ENCODE measurements at regions not wholly inside any gene's neighbourhood (a gene's known extent, or its start where the extent isn't known, plus 50 kb on each side); places are given as distances from the start of the nearest gene placed in this dataset.

GRCh38 chr15:39357480-39358268, 223.2 kb upstream of the THBS1 start:
- no peak overlapping the region for H3K27ac Mint-ChIP-seq

GRCh38 chr15:39358441-39359041, 222.3 kb upstream of the THBS1 start:
- H3K36me3 Mint-ChIP-seq (ENCODE audit: low read depth): no peaks in the 10 kb centered on the region
- no peaks in the 10 kb centered on the region for H3K9me3 Mint-ChIP-seq
- H3K4me3 Mint-ChIP-seq: no peak overlapping the region
- no peak overlapping the region for H3K27ac Mint-ChIP-seq
- peaks cover 12% of the 10 kb centered on the region for H3K27me3 Mint-ChIP-seq (ENCODE audit: low read depth)
- H3K4me1 Mint-ChIP-seq (ENCODE audit: low read depth): no peaks in the 10 kb centered on the region

More at GRCh38 chr15:39357480-39358268, 223.2 kb upstream of the THBS1 start:
- Mint-ChIP-seq H3K27me3 (ENCODE audit: low read depth) (peaks cover 12% of the 10 kb centered on the region), H3K36me3 (ENCODE audit: low read depth) (no peaks in the 10 kb centered on the region), H3K4me3 (no peak overlapping the region), H3K4me1 (ENCODE audit: low read depth) (no peaks in the 10 kb centered on the region), H3K9me3 (no peaks in the 10 kb centered on the region)

GRCh38 chr15:39359771-39360170, 221.1 kb upstream of the THBS1 start:
- Mint-ChIP-seq H3K9me3 (no peaks in the 10 kb centered on the region), H3K27ac (no peak overlapping the region), H3K27me3 (ENCODE audit: low read depth) (peaks cover 12% of the 10 kb centered on the region), H3K4me3 (no peak overlapping the region), H3K4me1 (ENCODE audit: low read depth) (no peaks in the 10 kb centered on the region), H3K36me3 (ENCODE audit: low read depth) (no peaks in the 10 kb centered on the region)

- Mint-ChIP-seq H3K36me3 (ENCODE audit: low read depth) (no peaks in the 10 kb centered on the region), H3K27ac (no peak overlapping the region), H3K27me3 (ENCODE audit: low read depth) (peaks cover 12% of the 10 kb centered on the region), H3K9me3 (no peaks in the 10 kb centered on the region), H3K4me3 (no peak overlapping the region), H3K4me1 (ENCODE audit: low read depth) (no peaks in the 10 kb centered on the region)
Measured at GRCh38 chr15:39360452-39360851, 220.4 kb upstream of the THBS1 start.

- no peaks in the 10 kb centered on the region for H3K4me1 Mint-ChIP-seq (ENCODE audit: low read depth)
- no peak overlapping the region for H3K27ac Mint-ChIP-seq
- H3K27me3 Mint-ChIP-seq (ENCODE audit: low read depth): peaks cover 13% of the 10 kb centered on the region
- no peaks in the 10 kb centered on the region for H3K9me3 Mint-ChIP-seq
- no peak overlapping the region for H3K4me3 Mint-ChIP-seq
- no peaks in the 10 kb centered on the region for H3K36me3 Mint-ChIP-seq (ENCODE audit: low read depth)
Measured at GRCh38 chr15:39361497-39361896, 219.4 kb upstream of the THBS1 start.

GRCh38 chr15:39362821-39363561, 217.9 kb upstream of the THBS1 start:
- no peaks in the 10 kb centered on the region for H3K9me3 Mint-ChIP-seq
- H3K36me3 Mint-ChIP-seq (ENCODE audit: low read depth): no peaks in the 10 kb centered on the region
- H3K27ac Mint-ChIP-seq: no peak overlapping the region
- no peak overlapping the region for H3K4me3 Mint-ChIP-seq
- no peaks in the 10 kb centered on the region for H3K4me1 Mint-ChIP-seq (ENCODE audit: low read depth)
- H3K27me3 Mint-ChIP-seq (ENCODE audit: low read depth): peaks cover 12% of the 10 kb centered on the region

GRCh38 chr15:39363761-39364586, 216.9 kb upstream of the THBS1 start:
- no peaks in the 10 kb centered on the region for H3K36me3 Mint-ChIP-seq (ENCODE audit: low read depth)
- no peak overlapping the region for H3K27ac Mint-ChIP-seq
- H3K9me3 Mint-ChIP-seq: no peaks in the 10 kb centered on the region
- H3K27me3 Mint-ChIP-seq (ENCODE audit: low read depth): peaks cover 16% of the 10 kb centered on the region
- H3K4me1 Mint-ChIP-seq (ENCODE audit: low read depth): no peaks in the 10 kb centered on the region
- H3K4me3 Mint-ChIP-seq: no peak overlapping the region

- Mint-ChIP-seq H3K9me3 (no peaks in the 10 kb centered on the region), H3K36me3 (ENCODE audit: low read depth) (no peaks in the 10 kb centered on the region), H3K27me3 (ENCODE audit: low read depth) (peaks cover 10% of the 10 kb centered on the region), H3K4me3 (no peak overlapping the region), H3K4me1 (ENCODE audit: low read depth) (no peaks in the 10 kb centered on the region), H3K27ac (no peak overlapping the region)
Measured at GRCh38 chr15:39364721-39365120, 216.2 kb upstream of the THBS1 start.

- H3K4me3 Mint-ChIP-seq: no peak overlapping the region
- H3K27ac Mint-ChIP-seq: no peak overlapping the region
- no peaks in the 10 kb centered on the region for H3K36me3 Mint-ChIP-seq (ENCODE audit: low read depth)
- peaks cover 2% of the 10 kb centered on the region for H3K9me3 Mint-ChIP-seq
- H3K4me1 Mint-ChIP-seq (ENCODE audit: low read depth): no peaks in the 10 kb centered on the region
- peaks cover 7% of the 10 kb centered on the region for H3K27me3 Mint-ChIP-seq (ENCODE audit: low read depth)
Measured at GRCh38 chr15:39365161-39365560, 215.7 kb upstream of the THBS1 start.

- Mint-ChIP-seq H3K36me3 (ENCODE audit: low read depth) (no peaks in the 10 kb centered on the region), H3K9me3 (peaks cover 4% of the 10 kb centered on the region), H3K27me3 (ENCODE audit: low read depth) (peaks cover 7% of the 10 kb centered on the region), H3K4me1 (ENCODE audit: low read depth) (no peaks in the 10 kb centered on the region), H3K4me3 (no peak overlapping the region), H3K27ac (no peak overlapping the region)
Measured at GRCh38 chr15:39365873-39366272, 215.0 kb upstream of the THBS1 start.

GRCh38 chr15:39367596-39367995, 213.3 kb upstream of the THBS1 start:
- H3K36me3 Mint-ChIP-seq (ENCODE audit: low read depth): no peaks in the 10 kb centered on the region
- no peak overlapping the region for H3K27ac Mint-ChIP-seq
- H3K4me1 Mint-ChIP-seq (ENCODE audit: low read depth): no peaks in the 10 kb centered on the region
- no peak overlapping the region for H3K4me3 Mint-ChIP-seq
- peaks cover 9% of the 10 kb centered on the region for H3K9me3 Mint-ChIP-seq
- H3K27me3 Mint-ChIP-seq (ENCODE audit: low read depth): peaks cover 7% of the 10 kb centered on the region

GRCh38 chr15:39369768-39370167, 211.1 kb upstream of the THBS1 start:
- no peak overlapping the region for H3K4me3 Mint-ChIP-seq
- H3K27me3 Mint-ChIP-seq (ENCODE audit: low read depth): peaks cover 11% of the 10 kb centered on the region
- no peak overlapping the region for H3K27ac Mint-ChIP-seq
- H3K36me3 Mint-ChIP-seq (ENCODE audit: low read depth): no peaks in the 10 kb centered on the region
- H3K4me1 Mint-ChIP-seq (ENCODE audit: low read depth): no peaks in the 10 kb centered on the region
- peaks cover 9% of the 10 kb centered on the region for H3K9me3 Mint-ChIP-seq

- Mint-ChIP-seq H3K4me3 (no peak overlapping the region), H3K9me3 (peaks cover 5% of the 10 kb centered on the region), H3K27me3 (ENCODE audit: low read depth) (peaks cover 14% of the 10 kb centered on the region), H3K36me3 (ENCODE audit: low read depth) (no peaks in the 10 kb centered on the region), H3K27ac (no peak overlapping the region), H3K4me1 (ENCODE audit: low read depth) (no peaks in the 10 kb centered on the region)
Measured at GRCh38 chr15:39376371-39376909, 204.4 kb upstream of the THBS1 start.

- Mint-ChIP-seq H3K9me3 (no peaks in the 10 kb centered on the region), H3K27me3 (ENCODE audit: low read depth) (peaks cover 15% of the 10 kb centered on the region), H3K36me3 (ENCODE audit: low read depth) (no peaks in the 10 kb centered on the region), H3K4me3 (no peak overlapping the region), H3K27ac (no peak overlapping the region), H3K4me1 (ENCODE audit: low read depth) (no peaks in the 10 kb centered on the region)
Measured at GRCh38 chr15:39381517-39381916, 199.4 kb upstream of the THBS1 start.

All from T-helper 1 cell treated with Interleukin-12 subunit alpha and Interleukin-12 subunit beta and Interleukin-4 antibody, amounts not matched to agents 30 μg/mL and 1 μg/mL, for 36 hours (primary cell).